ENCODE measurements at regions not wholly inside any gene's neighbourhood (a gene's known extent, or its start where the extent isn't known, plus 50 kb on each side); places are given as distances from the start of the nearest gene placed in this dataset.
A peak's percentile ranks its signal among the peaks of the same experiment; 100 is the strongest.
"Not testable (repeated sequence)": the region's sequence is repeated elsewhere in the genome, so short reads cannot be mapped to it uniquely, and the experiment has no call there.

GRCh38 chr17:30706004-30706403, 118.5 kb downstream of the CRLF3 start:
- not testable (repeated sequence) for DNase-seq (ENCODE audit: low read depth); H3K4me3 ChIP-seq (ENCODE audit: low read depth, low read length); H3K27me3 ChIP-seq (ENCODE audit: control insufficient read depth, insufficient read depth, low read length); H3K36me3 ChIP-seq (ENCODE audit: control insufficient read depth, insufficient read depth, low read length); FAIRE-seq

GRCh38 chr17:30701498-30701989, 122.9 kb downstream of the CRLF3 start:
- TF ChIP-seq CTCF (IDR thresholded peaks at IDR 0.05; ENCODE audit: insufficient read depth, low read length, severe bottlenecking), result no peak
- DNase-seq (ENCODE audit: low read depth) (no peak), FAIRE-seq (no peak)
- no peak overlapping the region for H3K4me3 ChIP-seq (ENCODE audit: low read depth, low read length)
- peaks cover 5% of the 10 kb centered on the region for H3K27me3 ChIP-seq (ENCODE audit: control insufficient read depth, insufficient read depth, low read length)
- no peaks in the 10 kb centered on the region for H3K36me3 ChIP-seq (ENCODE audit: control insufficient read depth, insufficient read depth, low read length)

GRCh38 chr17:30700833-30701232, 123.7 kb downstream of the CRLF3 start:
- H3K36me3 ChIP-seq (ENCODE audit: control insufficient read depth, insufficient read depth, low read length); FAIRE-seq; H3K4me3 ChIP-seq (ENCODE audit: low read depth, low read length); DNase-seq (ENCODE audit: low read depth); H3K27me3 ChIP-seq (ENCODE audit: control insufficient read depth, insufficient read depth, low read length): not testable (repeated sequence)

- not testable (repeated sequence) for FAIRE-seq; H3K27me3 ChIP-seq (ENCODE audit: control insufficient read depth, insufficient read depth, low read length); H3K36me3 ChIP-seq (ENCODE audit: control insufficient read depth, insufficient read depth, low read length)
- peak overlapping the region; percentile 27 for H3K4me3 ChIP-seq (ENCODE audit: low read depth, low read length)
- DNase-seq (ENCODE audit: low read depth), result peak; percentile 53
- TF ChIP-seq CTCF (IDR thresholded peaks at IDR 0.05; ENCODE audit: insufficient read depth, low read length, severe bottlenecking), result peak; percentile 84
Measured at GRCh38 chr17:30697619-30698460, 126.7 kb downstream of the CRLF3 start.

DNA sequence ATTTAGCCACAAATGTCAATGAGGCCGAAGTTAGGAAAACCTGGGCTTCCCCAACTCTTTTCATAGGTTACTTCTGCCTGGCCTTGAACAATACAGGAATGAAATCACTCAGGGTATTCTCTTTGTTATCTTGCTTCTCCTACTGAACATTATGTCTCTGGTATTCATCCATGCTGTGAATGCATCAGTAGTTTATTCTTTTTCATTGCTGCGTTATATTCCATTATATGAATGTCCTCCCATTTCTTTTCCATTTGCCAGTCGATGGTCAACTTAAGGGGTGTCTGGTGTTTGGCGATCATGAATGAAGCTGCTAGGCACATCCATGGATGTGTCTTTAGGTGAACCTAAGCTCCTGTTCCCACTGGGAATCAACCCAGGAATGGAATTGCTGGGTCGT, 128.3 kb downstream of the CRLF3 start:
- H3K27me3 ChIP-seq (ENCODE audit: control insufficient read depth, insufficient read depth, low read length), result peaks cover 2% of the 10 kb centered on the region
- no peaks in the 10 kb centered on the region for H3K36me3 ChIP-seq (ENCODE audit: control insufficient read depth, insufficient read depth, low read length)
- FAIRE-seq (no peak), DNase-seq (ENCODE audit: low read depth) (no peak)
- H3K4me3 ChIP-seq (ENCODE audit: low read depth, low read length), result no peak overlapping the region
- no peak for TF ChIP-seq CTCF (IDR thresholded peaks at IDR 0.05; ENCODE audit: insufficient read depth, low read length, severe bottlenecking)

DNA sequence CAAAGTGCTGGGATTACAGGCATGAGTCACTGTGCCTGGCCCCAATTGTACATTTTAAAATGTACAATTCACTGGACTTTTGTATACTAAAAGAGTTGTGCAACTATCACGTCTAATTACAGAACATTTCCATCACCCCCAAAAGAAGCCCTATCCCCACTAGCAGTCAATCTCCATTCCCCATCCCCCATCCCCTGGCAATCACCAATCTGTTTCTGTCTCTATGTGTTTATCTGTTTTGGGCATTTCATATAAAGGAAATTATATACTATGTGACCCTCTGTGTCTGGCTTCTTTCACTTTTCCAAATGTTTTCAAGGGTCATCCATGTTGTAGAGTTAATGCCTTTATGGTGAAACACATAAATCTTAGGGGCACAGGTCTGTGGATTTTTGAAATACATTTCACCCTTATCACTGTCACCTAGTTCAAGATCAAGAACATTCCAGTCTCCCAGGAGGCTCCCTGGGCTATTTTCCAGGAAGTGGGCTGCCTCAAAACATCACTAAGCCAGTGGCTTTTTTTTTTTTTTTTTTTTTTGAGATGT, 129.2 kb downstream of the CRLF3 start:
- not testable (repeated sequence) for H3K36me3 ChIP-seq (ENCODE audit: control insufficient read depth, insufficient read depth, low read length); DNase-seq (ENCODE audit: low read depth); H3K4me3 ChIP-seq (ENCODE audit: low read depth, low read length); H3K27me3 ChIP-seq (ENCODE audit: control insufficient read depth, insufficient read depth, low read length); FAIRE-seq

DNA sequence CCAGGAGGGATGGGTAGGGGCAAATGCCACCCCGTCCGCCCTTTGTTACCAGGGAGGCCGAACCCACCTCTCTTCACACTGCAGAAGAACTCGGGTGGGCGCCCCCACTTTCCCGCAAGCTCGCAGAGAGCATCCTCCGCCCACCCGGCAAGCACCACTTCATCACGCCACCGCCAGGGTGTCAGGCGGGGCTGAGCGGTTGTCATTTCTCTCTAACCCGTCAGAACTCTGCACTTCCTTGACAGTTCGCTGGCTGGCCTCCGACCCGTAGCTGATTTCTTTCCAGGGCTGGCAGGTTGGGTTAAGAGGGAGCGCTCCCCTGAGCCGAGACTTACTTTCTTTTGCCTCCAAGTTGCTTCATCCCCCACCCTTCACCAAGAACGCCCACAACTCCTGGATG, 130.7 kb downstream of the CRLF3 start:
- peak; percentile 43 for TF ChIP-seq CTCF (IDR thresholded peaks at IDR 0.05; ENCODE audit: insufficient read depth, low read length, severe bottlenecking)
- H3K4me3 ChIP-seq (ENCODE audit: low read depth, low read length); FAIRE-seq; H3K36me3 ChIP-seq (ENCODE audit: control insufficient read depth, insufficient read depth, low read length); H3K27me3 ChIP-seq (ENCODE audit: control insufficient read depth, insufficient read depth, low read length): not testable (repeated sequence)
- peak; percentile 7 for DNase-seq (ENCODE audit: low read depth)

GRCh38 chr17:30689266-30690000, 135.1 kb downstream of the CRLF3 start:
- H3K36me3 ChIP-seq (ENCODE audit: control insufficient read depth, insufficient read depth, low read length); H3K27me3 ChIP-seq (ENCODE audit: control insufficient read depth, insufficient read depth, low read length); DNase-seq (ENCODE audit: low read depth); H3K4me3 ChIP-seq (ENCODE audit: low read depth, low read length): not testable (repeated sequence)
- FAIRE-seq, result peak; percentile 55

GRCh38 chr17:30686538-30687479, 137.7 kb downstream of the CRLF3 start:
- not testable (repeated sequence) for H3K4me3 ChIP-seq (ENCODE audit: low read depth, low read length)
- FAIRE-seq, result peak; percentile 89

More at GRCh38 chr17:30686538-30687479, 137.7 kb downstream of the CRLF3 start:
- not testable (repeated sequence) for H3K36me3 ChIP-seq (ENCODE audit: control insufficient read depth, insufficient read depth, low read length); DNase-seq (ENCODE audit: low read depth); H3K27me3 ChIP-seq (ENCODE audit: control insufficient read depth, insufficient read depth, low read length)

Data from bronchial epithelial cell (primary cell).